ENCODE measurements at regions not wholly inside any gene's neighbourhood (a gene's known extent, or its start where the extent isn't known, plus 50 kb on each side); places are given as distances from the start of the nearest gene placed in this dataset.

- POLR2A ChIA-PET (ENCODE audit: low non-redundant PET): no interaction called here
- no peaks in the 10 kb centered on the region for H3K36me3 ChIP-seq (ENCODE audit: insufficient read depth, low read length, poor library complexity, severe bottlenecking)
- intact Hi-C loops (cut with micrococcal nuclease; ENCODE audit: unreplicated experiment): no loop called here
- peaks cover 15% of the 10 kb centered on the region for H3K9me3 ChIP-seq (ENCODE audit: low read depth, low read length, poor library complexity, severe bottlenecking)
- DNase-seq (ENCODE audit: low spot score): no peak
- H3K27me3 ChIP-seq (replicated peaks; ENCODE audit: insufficient read depth, low read depth, low read length, poor library complexity): no peaks in the 10 kb centered on the region
- no peak overlapping the region for H3K4me3 ChIP-seq (ENCODE audit: low read depth, low read length, poor library complexity, severe bottlenecking)
- no TSS peak for BruUV-seq (replicated peaks)
- no peak overlapping the region for H3K27ac ChIP-seq (ENCODE audit: low read depth, low read length, poor library complexity, severe bottlenecking)
- H3K4me1 ChIP-seq (ENCODE audit: insufficient read depth, low read length, poor library complexity, severe bottlenecking): peaks cover 9% of the 10 kb centered on the region
- no peak for TF ChIP-seq CTCF (conservative IDR thresholded peaks at IDR 0.05; ENCODE audit: low read depth, low read length)
- no peak for TF ChIP-seq EZH2 (IDR thresholded peaks at IDR 0.05; ENCODE audit: borderline replicate concordance, low read depth, low read length, poor library complexity, severe bottlenecking)
- CTCF ChIA-PET: no interaction called here
These were observed 903.9 kb downstream of the UQCRFS1 start for GRCh38 chr19:28309070-28309469.

GRCh38 chr19:28307963-28308362 lies 905.0 kb downstream of the UQCRFS1 start:
- no peak overlapping the region for H3K4me3 ChIP-seq (ENCODE audit: low read depth, low read length, poor library complexity, severe bottlenecking)
- intact Hi-C loops (cut with micrococcal nuclease; ENCODE audit: unreplicated experiment): no loop called here
- peaks cover 4% of the 10 kb centered on the region for H3K4me1 ChIP-seq (ENCODE audit: insufficient read depth, low read length, poor library complexity, severe bottlenecking)
- no TSS peak for BruUV-seq (replicated peaks)
- CTCF ChIA-PET: no interaction called here
- no peak for DNase-seq (ENCODE audit: low spot score)
- peaks cover 18% of the 10 kb centered on the region for H3K9me3 ChIP-seq (ENCODE audit: low read depth, low read length, poor library complexity, severe bottlenecking)
- H3K27ac ChIP-seq (ENCODE audit: low read depth, low read length, poor library complexity, severe bottlenecking): no peak overlapping the region
- POLR2A ChIA-PET (ENCODE audit: low non-redundant PET): no interaction called here
- H3K27me3 ChIP-seq (replicated peaks; ENCODE audit: insufficient read depth, low read depth, low read length, poor library complexity): no peaks in the 10 kb centered on the region
- H3K36me3 ChIP-seq (ENCODE audit: insufficient read depth, low read length, poor library complexity, severe bottlenecking): no peaks in the 10 kb centered on the region
- TF ChIP-seq CTCF (conservative IDR thresholded peaks at IDR 0.05; ENCODE audit: low read depth, low read length) (no peak), EZH2 (IDR thresholded peaks at IDR 0.05; ENCODE audit: borderline replicate concordance, low read depth, low read length, poor library complexity, severe bottlenecking) (no peak)

GRCh38 chr19:28307487-28307886 lies 905.5 kb downstream of the UQCRFS1 start:
- Histone ChIP-seq H3K36me3 (ENCODE audit: insufficient read depth, low read length, poor library complexity, severe bottlenecking) (no peaks in the 10 kb centered on the region), H3K4me3 (ENCODE audit: low read depth, low read length, poor library complexity, severe bottlenecking) (no peak overlapping the region), H3K27me3 (replicated peaks; ENCODE audit: insufficient read depth, low read depth, low read length, poor library complexity) (no peaks in the 10 kb centered on the region), H3K4me1 (ENCODE audit: insufficient read depth, low read length, poor library complexity, severe bottlenecking) (peaks cover 4% of the 10 kb centered on the region), H3K27ac (ENCODE audit: low read depth, low read length, poor library complexity, severe bottlenecking) (no peak overlapping the region), H3K9me3 (ENCODE audit: low read depth, low read length, poor library complexity, severe bottlenecking) (peaks cover 18% of the 10 kb centered on the region)
- ChIA-PET POLR2A (ENCODE audit: low non-redundant PET) (no interaction called here), CTCF (no interaction called here)
- no peak for DNase-seq (ENCODE audit: low spot score)
- no TSS peak for BruUV-seq (replicated peaks)
- intact Hi-C loops (cut with micrococcal nuclease; ENCODE audit: unreplicated experiment): no loop called here
- TF ChIP-seq EZH2 (IDR thresholded peaks at IDR 0.05; ENCODE audit: borderline replicate concordance, low read depth, low read length, poor library complexity, severe bottlenecking): no peak
- no peak for TF ChIP-seq CTCF (conservative IDR thresholded peaks at IDR 0.05; ENCODE audit: low read depth, low read length)
